Mammary epithelial cell (primary cell): ENCODE measurements at regions not wholly inside any gene's neighbourhood (a gene's known extent, or its start where the extent isn't known, plus 50 kb on each side); places are given as distances from the start of the nearest gene placed in this dataset.

Source experiments
- CTCF ChIP-seq, 2 donors: IDR thresholded peaks in 1 of 2; conservative IDR thresholded peaks in 1 of 2; 2 replicates each; pipeline ENCODE4 v1.5.1; 2011 to 2012; ENCODE audit warnings: inconsistent platforms in 2 of 2, low read length in 2 of 2, mild to moderate bottlenecking in 2 of 2, control low read depth in 1 of 2, low read depth in 1 of 2; ENCODE audit not compliant: insufficient read depth in 1 of 2; ENCODE audit errors: extremely low read depth in 1 of 2
- EZH2 ChIP-seq: IDR thresholded peaks from 2 replicates; pipeline ENCODE4 v1.6.1; 2012; ENCODE audit warnings: low read length, inconsistent platforms, borderline replicate concordance

DNA sequence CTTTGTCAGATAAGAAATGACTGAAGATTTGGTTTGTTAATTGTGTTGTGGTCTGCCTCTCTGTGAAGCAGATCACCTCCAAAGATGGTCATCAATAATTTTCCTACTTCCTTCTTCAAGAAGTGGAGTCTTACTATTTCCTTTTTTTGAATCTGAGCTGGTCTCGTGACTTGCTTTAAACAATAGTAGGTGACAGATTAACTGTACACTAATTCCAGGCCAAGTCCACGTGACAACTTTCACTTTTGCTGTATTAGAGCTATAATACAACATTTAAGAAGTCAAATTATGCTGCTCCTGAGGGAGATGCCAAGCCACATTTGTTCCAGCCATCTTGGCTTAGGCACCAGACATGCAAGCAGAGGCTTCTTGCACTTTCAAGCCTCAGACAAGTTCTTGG lies 393.8 kb upstream of the GRID2 start:
- TF ChIP-seq EZH2 (no peak), CTCF (conservative IDR thresholded peaks at IDR 0.05 in 1 of 2, IDR thresholded peaks at IDR 0.05 in 1 of 2; ENCODE audit: extremely low read depth in 1 of 2, insufficient read depth in 1 of 2, low read depth in 1 of 2, low read length in 2 of 2) (no peak)
